ENCODE measurements at regions not wholly inside any gene's neighbourhood (a gene's known extent, or its start where the extent isn't known, plus 50 kb on each side); places are given as distances from the start of the nearest gene placed in this dataset.
A peak's percentile ranks its signal among the peaks of the same experiment; 100 is the strongest.

GRCh38 chr10:128908099-128908498, 558.9 kb upstream of the MGMT start:
- H3K79me2 ChIP-seq, result no peaks in the 10 kb centered on the region
- H3K4me3 ChIP-seq, result no peak overlapping the region

GRCh38 chr10:128908499-128908898, 558.5 kb upstream of the MGMT start:
- no peaks in the 10 kb centered on the region for H3K36me3 ChIP-seq (replicated peaks; ENCODE audit: insufficient read depth, low read depth)
- WGBS (ENCODE audit: low lambda C conversion rate, missing lambda C conversion rate), result 63% methylated on average over 4 of the region's 4 CpGs
- H3K9me3 ChIP-seq (ENCODE audit: low read depth), result no peaks in the 10 kb centered on the region
- H3K4me2 ChIP-seq, result no peak overlapping the region
- peaks cover 8% of the 10 kb centered on the region for H3K4me1 ChIP-seq (ENCODE audit: insufficient read depth)
- H3K4me3 ChIP-seq, result no peak overlapping the region
- no peak overlapping the region for H2AFZ ChIP-seq
- no peak for TF ChIP-seq EZH2 (IDR thresholded peaks at IDR 0.05; ENCODE audit: borderline replicate concordance)
- TF ChIP-seq EZH2phosphoT487 (IDR thresholded peaks at IDR 0.05; ENCODE audit: low read depth, severe bottlenecking, unreplicated experiment), result no peak
- no peak for TF ChIP-seq CTCF (IDR thresholded peaks at IDR 0.05; ENCODE audit: poor library complexity)
- H4K20me1 ChIP-seq (ENCODE audit: insufficient read depth, poor library complexity, severe bottlenecking), result no peaks in the 10 kb centered on the region
- no peak for DNase-seq (ENCODE audit: low spot score)
- H3K27ac ChIP-seq, result no peak overlapping the region
- no peaks in the 10 kb centered on the region for H3K9me2 ChIP-seq (replicated peaks; ENCODE audit: insufficient read depth)
- H3K79me2 ChIP-seq, result no peaks in the 10 kb centered on the region
- H3K27me3 ChIP-seq, result peaks cover under 1% of the 10 kb centered on the region

More at GRCh38 chr10:128908099-128908498, 558.9 kb upstream of the MGMT start:
- Histone ChIP-seq H3K36me3 (replicated peaks; ENCODE audit: insufficient read depth, low read depth) (no peaks in the 10 kb centered on the region), H2AFZ (no peak overlapping the region), H3K4me2 (no peak overlapping the region), H3K9me3 (ENCODE audit: low read depth) (no peaks in the 10 kb centered on the region), H3K27ac (peak overlapping the region; percentile 23), H3K27me3 (peaks cover 4% of the 10 kb centered on the region), H3K9me2 (replicated peaks; ENCODE audit: insufficient read depth) (no peaks in the 10 kb centered on the region), H3K4me1 (ENCODE audit: insufficient read depth) (peaks cover 8% of the 10 kb centered on the region), H4K20me1 (ENCODE audit: insufficient read depth, poor library complexity, severe bottlenecking) (no peaks in the 10 kb centered on the region)
- no peak for DNase-seq (ENCODE audit: low spot score)
- TF ChIP-seq EZH2 (IDR thresholded peaks at IDR 0.05; ENCODE audit: borderline replicate concordance) (no peak), CTCF (IDR thresholded peaks at IDR 0.05; ENCODE audit: poor library complexity) (no peak), EZH2phosphoT487 (IDR thresholded peaks at IDR 0.05; ENCODE audit: low read depth, severe bottlenecking, unreplicated experiment) (no peak)
- WGBS (ENCODE audit: low lambda C conversion rate, missing lambda C conversion rate), result 62% methylated on average over 6 of the region's 6 CpGs

GRCh38 chr10:128912568-128913311, 554.3 kb upstream of the MGMT start:
- H3K36me3 ChIP-seq (replicated peaks; ENCODE audit: insufficient read depth, low read depth), result no peaks in the 10 kb centered on the region
- no peaks in the 10 kb centered on the region for H3K79me2 ChIP-seq
- no peaks in the 10 kb centered on the region for H3K27me3 ChIP-seq
- DNase-seq (ENCODE audit: low spot score), result no peak
- H4K20me1 ChIP-seq (ENCODE audit: insufficient read depth, poor library complexity, severe bottlenecking), result no peaks in the 10 kb centered on the region
- H3K4me2 ChIP-seq, result no peak overlapping the region
- 75% methylated on average over 6 of the region's 6 CpGs for WGBS (ENCODE audit: low lambda C conversion rate, missing lambda C conversion rate)
- H3K27ac ChIP-seq, result no peak overlapping the region
- TF ChIP-seq EZH2 (IDR thresholded peaks at IDR 0.05; ENCODE audit: borderline replicate concordance) (no peak), EZH2phosphoT487 (IDR thresholded peaks at IDR 0.05; ENCODE audit: low read depth, severe bottlenecking, unreplicated experiment) (no peak), CTCF (IDR thresholded peaks at IDR 0.05; ENCODE audit: poor library complexity) (no peak)
- no peak overlapping the region for H2AFZ ChIP-seq
- H3K9me2 ChIP-seq (replicated peaks; ENCODE audit: insufficient read depth), result no peaks in the 10 kb centered on the region
- H3K4me3 ChIP-seq, result no peak overlapping the region
- H3K4me1 ChIP-seq (ENCODE audit: insufficient read depth), result peaks cover 5% of the 10 kb centered on the region
- no peaks in the 10 kb centered on the region for H3K9me3 ChIP-seq (ENCODE audit: low read depth)
